Skeletal muscle tissue (tissue), 3 donors: ENCODE measurements at regions not wholly inside any gene's neighbourhood (a gene's known extent, or its start where the extent isn't known, plus 50 kb on each side); places are given as distances from the start of the nearest gene placed in this dataset.

Source experiments
- H3K27ac ChIP-seq: one replicate; pipeline ENCODE4 v1.7.0; 2013; ENCODE audit warnings: mild to moderate bottlenecking, low read depth, low read length, inconsistent platforms
- H3K27me3 ChIP-seq, 3 donors: one replicate each; pipeline ENCODE4 v1.7.0; 2013; ENCODE audit warnings: low read length in 3 of 3; ENCODE audit not compliant: control insufficient read depth in 3 of 3, insufficient read depth in 3 of 3
- H3K36me3 ChIP-seq, 3 donors: one replicate each; pipeline ENCODE4 v1.7.0; 2013; ENCODE audit warnings: low read length in 3 of 3; ENCODE audit not compliant: control insufficient read depth in 3 of 3, insufficient read depth in 3 of 3
- H3K4me1 ChIP-seq, 3 donors: one replicate each; pipeline ENCODE4 v1.7.0; 2013; ENCODE audit warnings: low read length in 3 of 3, mild to moderate bottlenecking in 3 of 3; ENCODE audit not compliant: control insufficient read depth in 3 of 3, insufficient read depth in 3 of 3
- H3K4me3 ChIP-seq, 3 donors: one replicate each; pipeline ENCODE4 v1.7.0; 2013; ENCODE audit warnings: low read length in 3 of 3
- H3K9ac ChIP-seq, 3 donors: one replicate each; pipeline ENCODE4 v1.7.0; 2013; ENCODE audit warnings: low read length in 3 of 3, mild to moderate bottlenecking in 3 of 3, moderate library complexity in 2 of 3, low read depth in 1 of 3
- H3K9me3 ChIP-seq, 3 donors: one replicate each; pipeline ENCODE4 v1.7.0; 2013; ENCODE audit warnings: low read length in 3 of 3; ENCODE audit not compliant: control insufficient read depth in 3 of 3
- donor health status: Osteomylitis.

DNA sequence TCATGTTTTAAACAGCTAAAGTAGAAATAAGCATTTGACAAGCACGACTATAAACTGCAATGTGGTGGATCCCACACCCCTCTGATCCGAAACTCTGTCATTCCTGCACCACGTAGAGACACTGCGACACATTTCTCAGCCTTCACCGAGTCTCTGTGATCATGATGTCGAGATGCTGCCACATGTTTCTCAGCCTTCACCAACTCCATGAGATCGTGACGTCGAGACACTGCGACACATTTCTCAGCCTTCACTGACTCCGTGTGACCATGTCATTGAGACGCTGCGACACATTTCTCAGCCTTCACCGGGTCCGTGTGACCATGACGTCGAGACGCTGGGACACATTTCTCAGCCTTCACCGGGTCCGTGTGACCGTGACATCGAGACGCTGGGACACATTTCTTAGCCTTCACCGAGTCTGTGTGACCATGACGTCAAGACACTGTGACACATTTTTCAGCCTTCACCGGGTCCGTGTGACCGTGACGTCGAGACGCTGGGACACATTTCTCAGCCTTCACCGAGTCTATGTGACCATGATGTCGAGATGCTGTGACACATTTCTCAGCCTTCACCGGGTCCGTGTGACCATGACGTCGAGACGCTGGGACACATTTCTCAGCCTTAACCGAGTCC lies 143.0 kb downstream of the TTLL2 start:
- Histone ChIP-seq H3K9me3 (peaks cover 0 to 5% (median 0%) of the 10 kb centered on the region in 3 donors), H3K36me3 (no peaks in the 10 kb centered on the region), H3K27me3 (peaks cover 0 to 2% (median 0%) of the 10 kb centered on the region in 3 donors), H3K9ac (no peak overlapping the region), H3K4me1 (no peaks in the 10 kb centered on the region), H3K27ac (no peak overlapping the region), H3K4me3 (no peak overlapping the region)

DNA sequence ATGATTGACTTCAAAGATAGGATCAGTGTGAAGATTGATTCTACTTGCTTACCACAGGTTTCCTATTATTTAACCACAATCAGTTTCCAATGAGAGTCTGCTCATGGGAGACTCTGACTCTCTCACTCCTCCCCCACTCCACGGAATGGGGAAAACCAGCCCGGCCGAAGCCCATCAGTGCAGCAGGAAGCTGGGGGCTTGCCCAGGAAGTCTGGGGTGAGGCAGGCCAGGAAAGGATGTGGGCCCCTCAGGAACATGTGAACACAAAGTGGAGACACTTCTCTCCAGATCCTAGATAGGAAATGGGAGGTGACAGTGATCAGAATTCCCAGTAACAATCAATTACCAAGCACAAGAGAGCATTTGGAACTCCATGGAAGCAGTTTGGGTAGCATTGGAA lies 144.2 kb downstream of the TTLL2 start:
- no peak overlapping the region for H3K9ac ChIP-seq
- H3K4me3 ChIP-seq: no peak overlapping the region
- H3K4me1 ChIP-seq: no peaks in the 10 kb centered on the region
- no peak overlapping the region for H3K27ac ChIP-seq
- peaks cover 0 to 5% (median 0%) of the 10 kb centered on the region in 3 donors for H3K9me3 ChIP-seq
- H3K27me3 ChIP-seq: no peaks in the 10 kb centered on the region
- no peaks in the 10 kb centered on the region for H3K36me3 ChIP-seq

DNA sequence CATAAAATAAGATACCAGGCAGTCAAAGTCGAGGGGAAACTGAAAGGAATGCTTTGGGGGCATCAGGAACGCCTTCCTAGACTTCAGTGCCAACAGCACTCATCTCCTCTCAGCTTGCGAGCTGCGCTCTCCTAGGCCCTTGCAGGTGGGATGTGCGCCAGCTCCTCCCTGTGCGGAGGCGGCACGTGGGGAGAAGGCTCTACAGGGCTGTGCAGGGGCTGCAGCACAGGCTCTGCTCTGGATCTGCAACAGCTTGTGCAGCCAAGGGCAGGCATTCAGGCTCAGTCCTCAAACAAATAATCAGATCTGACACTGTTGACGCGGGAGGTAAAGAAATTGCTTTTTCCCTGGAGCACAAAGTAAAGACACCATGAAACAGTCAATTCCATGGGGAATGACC lies 144.8 kb downstream of the TTLL2 start:
- Histone ChIP-seq H3K27me3 (no peaks in the 10 kb centered on the region), H3K27ac (no peak overlapping the region), H3K36me3 (no peaks in the 10 kb centered on the region), H3K4me3 (no peak overlapping the region), H3K4me1 (no peaks in the 10 kb centered on the region), H3K9me3 (peaks cover 0 to 5% (median 0%) of the 10 kb centered on the region in 3 donors), H3K9ac (no peak overlapping the region)

DNA sequence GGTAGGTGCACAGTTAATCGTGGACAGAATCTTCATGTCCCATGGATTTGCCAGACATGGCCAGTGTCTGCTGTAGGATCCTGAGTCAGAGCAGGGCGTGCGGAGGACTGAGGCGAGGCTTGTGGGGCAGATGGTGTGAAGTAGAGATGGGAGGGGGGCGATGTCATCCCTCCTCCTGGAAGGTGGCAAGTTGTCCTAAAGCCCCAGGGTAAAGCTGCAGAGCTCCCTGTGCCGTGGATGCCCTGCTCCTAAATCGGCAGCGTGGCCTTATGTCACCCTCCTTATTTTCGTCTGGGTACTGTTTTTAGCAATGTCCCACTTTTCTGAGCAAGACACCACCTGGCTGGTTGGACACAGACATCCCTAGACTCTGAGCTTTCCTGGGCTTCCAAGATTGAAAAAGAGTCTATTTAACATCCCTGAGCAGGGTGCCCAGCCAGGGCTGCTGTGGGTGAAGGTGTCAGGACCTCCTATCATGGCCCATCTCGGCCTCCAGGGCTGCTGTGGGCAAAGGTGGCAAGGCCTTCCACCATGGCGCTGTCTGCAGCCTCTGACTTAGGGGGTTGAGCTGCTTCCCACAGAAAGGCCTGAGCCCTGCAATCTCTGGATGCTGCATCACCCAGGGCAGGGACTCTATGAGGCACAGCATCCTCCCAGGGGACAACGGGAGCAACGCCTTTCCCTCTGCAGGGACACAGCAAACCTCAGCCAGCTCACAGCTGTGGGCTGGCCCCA lies 145.4 kb downstream of the TTLL2 start:
- H3K27ac ChIP-seq: no peak overlapping the region
- no peaks in the 10 kb centered on the region for H3K36me3 ChIP-seq
- H3K9me3 ChIP-seq: peaks cover 0 to 5% (median 0%) of the 10 kb centered on the region in 3 donors
- no peaks in the 10 kb centered on the region for H3K4me1 ChIP-seq
- H3K27me3 ChIP-seq: no peaks in the 10 kb centered on the region
- H3K4me3 ChIP-seq: no peak overlapping the region
- no peak overlapping the region for H3K9ac ChIP-seq

DNA sequence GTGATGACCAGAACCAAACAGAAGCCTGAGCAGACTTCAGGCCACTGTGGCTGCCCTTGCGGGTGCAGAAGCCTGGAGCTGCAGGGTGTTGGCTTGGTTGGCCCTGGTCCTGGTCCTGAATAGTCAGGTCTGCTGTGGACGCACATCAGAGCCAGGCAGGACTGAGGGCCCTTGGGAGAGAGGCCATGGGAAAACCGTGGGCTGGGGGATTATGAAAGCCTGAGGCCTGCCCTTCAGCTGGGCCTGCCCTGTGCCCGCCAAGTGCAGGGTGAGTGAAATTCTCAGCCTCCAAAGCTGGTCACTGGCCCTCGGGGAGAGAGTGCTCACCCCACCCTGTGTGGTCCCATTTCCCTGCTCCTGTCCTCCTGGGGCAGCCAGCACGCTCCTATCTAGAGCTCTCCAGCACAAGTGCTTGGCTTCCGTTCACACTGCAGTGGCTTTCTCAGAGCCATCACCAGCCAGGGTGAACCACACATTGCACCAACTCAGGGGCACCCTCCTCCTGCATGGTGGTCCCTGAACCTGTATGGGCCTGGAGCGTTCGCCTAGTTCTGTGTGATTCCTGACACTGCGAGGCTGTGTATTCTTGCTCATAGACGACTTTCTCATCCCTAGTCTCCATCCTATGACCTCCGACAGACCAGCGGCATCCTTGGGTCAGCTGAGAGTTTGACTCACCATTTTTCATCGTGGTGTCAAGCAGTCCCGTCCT lies 146.1 kb downstream of the TTLL2 start:
- no peaks in the 10 kb centered on the region for H3K36me3 ChIP-seq

DNA sequence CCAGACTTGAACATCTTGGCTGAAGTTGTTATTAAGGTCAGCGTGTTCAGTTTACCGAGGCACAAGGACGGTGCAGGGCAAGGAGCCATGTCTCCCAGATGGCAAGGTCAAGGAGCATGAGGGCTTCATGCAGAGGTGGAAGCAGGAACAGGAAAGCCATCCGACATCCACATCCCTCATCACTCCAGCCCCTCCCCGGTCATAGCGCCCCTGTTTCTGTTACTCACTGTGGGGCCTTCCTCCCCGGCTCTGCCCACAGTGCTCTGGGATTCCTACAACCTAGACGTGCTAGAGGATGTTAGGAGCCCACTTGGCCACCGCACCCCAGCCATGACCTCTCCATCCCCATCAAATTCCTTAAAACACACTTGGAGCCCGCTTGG lies 146.7 kb downstream of the TTLL2 start:
- Histone ChIP-seq H3K9ac (no peak overlapping the region), H3K27ac (no peak overlapping the region), H3K4me1 (no peaks in the 10 kb centered on the region), H3K36me3 (no peaks in the 10 kb centered on the region), H3K27me3 (peaks cover 0 to 3% (median 0%) of the 10 kb centered on the region in 3 donors), H3K9me3 (peaks cover 0 to 5% (median 0%) of the 10 kb centered on the region in 3 donors), H3K4me3 (no peak overlapping the region)

More for the DNA sequence above, 146.1 kb downstream of the TTLL2 start:
- no peak overlapping the region for H3K27ac ChIP-seq
- no peaks in the 10 kb centered on the region for H3K4me1 ChIP-seq
- H3K9me3 ChIP-seq: peaks cover 0 to 5% (median 0%) of the 10 kb centered on the region in 3 donors
- H3K27me3 ChIP-seq: peaks cover 0 to 1% (median 0%) of the 10 kb centered on the region in 3 donors
- no peak overlapping the region for H3K4me3 ChIP-seq
- no peak overlapping the region for H3K9ac ChIP-seq

DNA sequence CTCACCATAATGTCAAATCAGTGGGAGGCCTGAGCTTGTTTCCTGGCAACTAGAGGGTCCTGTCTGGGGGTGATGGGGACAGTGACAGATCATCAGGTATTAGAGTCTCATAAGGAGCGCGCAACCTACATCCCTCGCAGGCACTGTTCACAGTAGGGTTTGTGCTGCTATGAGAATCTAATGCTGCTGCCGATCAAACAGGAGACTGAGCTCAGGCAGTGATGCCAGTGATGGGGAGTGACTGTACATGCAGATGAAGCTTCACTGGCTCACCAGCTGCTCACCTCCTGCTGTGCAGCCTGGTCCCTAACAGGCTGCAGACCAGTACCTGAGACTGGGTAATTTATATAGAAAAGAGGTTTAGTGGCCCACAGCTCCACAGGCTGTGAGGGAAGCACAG lies 147.3 kb downstream of the TTLL2 start:
- no peaks in the 10 kb centered on the region for H3K36me3 ChIP-seq
- H3K27me3 ChIP-seq: peaks cover 0 to 3% (median 0%) of the 10 kb centered on the region in 3 donors
- H3K27ac ChIP-seq: no peak overlapping the region
- peaks cover 0 to 5% (median 0%) of the 10 kb centered on the region in 3 donors for H3K9me3 ChIP-seq
- no peaks in the 10 kb centered on the region for H3K4me1 ChIP-seq
- H3K4me3 ChIP-seq: no peak overlapping the region
- no peak overlapping the region for H3K9ac ChIP-seq

DNA sequence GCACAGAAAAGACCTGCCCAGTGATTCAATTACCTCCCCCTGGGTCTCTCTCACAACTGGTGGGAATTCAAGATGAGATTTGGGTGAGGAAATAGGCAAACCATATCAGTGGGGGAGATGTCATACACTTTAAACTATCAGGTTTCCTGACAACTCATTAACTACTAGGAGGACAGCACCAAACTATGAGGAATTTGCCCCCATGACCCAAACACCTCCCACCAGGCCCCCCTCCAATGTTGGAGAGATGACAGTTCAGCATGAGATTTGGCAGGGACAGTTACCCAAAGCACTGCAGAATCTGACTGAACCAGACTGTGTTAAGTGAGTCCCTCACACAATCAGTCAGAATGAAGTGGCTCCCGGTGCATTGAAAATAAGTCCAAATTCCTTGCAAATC lies 148.0 kb downstream of the TTLL2 start:
- Histone ChIP-seq H3K9me3 (peaks cover 0 to 5% (median 0%) of the 10 kb centered on the region in 3 donors), H3K4me3 (no peak overlapping the region), H3K4me1 (no peaks in the 10 kb centered on the region), H3K27ac (no peak overlapping the region), H3K36me3 (no peaks in the 10 kb centered on the region), H3K27me3 (peaks cover 0 to 3% (median 0%) of the 10 kb centered on the region in 3 donors), H3K9ac (no peak overlapping the region)

DNA sequence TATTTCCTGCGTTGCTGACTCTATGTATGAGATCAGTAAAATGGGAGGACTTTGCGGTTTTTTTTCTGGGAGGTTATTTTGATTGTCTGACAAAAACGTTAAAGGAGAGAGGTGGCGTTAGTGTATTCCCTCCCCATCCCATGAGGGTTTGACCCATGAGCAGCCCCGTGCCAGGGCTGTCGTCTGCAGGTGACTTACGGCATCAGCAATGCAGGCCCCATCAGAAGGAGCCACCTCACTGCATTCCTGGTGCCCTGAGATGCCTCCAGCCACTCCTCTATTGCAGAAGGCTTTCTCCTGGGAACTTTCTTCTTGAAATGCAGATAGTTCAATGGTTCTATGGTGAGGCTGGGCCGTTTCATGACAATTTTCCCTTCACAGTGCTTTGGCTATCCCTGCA lies 149.3 kb downstream of the TTLL2 start:
- peaks cover 0 to 5% (median 0%) of the 10 kb centered on the region in 3 donors for H3K27me3 ChIP-seq
- H3K9me3 ChIP-seq: no peaks in the 10 kb centered on the region
- no peak overlapping the region for H3K4me3 ChIP-seq
- H3K4me1 ChIP-seq: no peaks in the 10 kb centered on the region
- no peak overlapping the region for H3K27ac ChIP-seq
- H3K9ac ChIP-seq: no peak overlapping the region
- no peaks in the 10 kb centered on the region for H3K36me3 ChIP-seq

DNA sequence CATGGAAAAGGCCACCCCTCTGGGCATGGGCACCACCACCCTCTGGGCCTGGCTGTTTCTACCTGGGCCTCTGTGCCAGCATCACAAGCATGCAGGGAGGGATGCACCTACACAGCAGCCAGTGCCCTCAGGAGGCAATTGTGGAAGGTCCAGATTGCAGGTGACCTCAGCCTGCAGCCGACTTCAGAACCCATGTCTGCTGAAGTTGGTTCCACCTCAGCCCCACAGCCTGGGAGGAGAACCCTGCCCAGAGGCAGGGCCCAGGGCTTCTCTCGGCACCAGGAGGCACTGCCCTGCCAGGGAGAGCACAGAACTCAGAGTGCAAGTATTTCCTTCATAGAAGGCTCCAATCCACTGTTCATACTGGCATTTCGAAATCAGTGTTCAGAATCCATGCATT lies 149.8 kb downstream of the TTLL2 start:
- H3K9ac ChIP-seq: no peak overlapping the region
- peaks cover 0 to 5% (median 0%) of the 10 kb centered on the region in 3 donors for H3K27me3 ChIP-seq
- H3K27ac ChIP-seq: no peak overlapping the region
- H3K4me3 ChIP-seq: no peak overlapping the region
- no peaks in the 10 kb centered on the region for H3K36me3 ChIP-seq
- peaks cover 0 to 4% (median 2%) of the 10 kb centered on the region in 3 donors for H3K4me1 ChIP-seq
- H3K9me3 ChIP-seq: no peaks in the 10 kb centered on the region
